H9 (cell line): ENCODE measurements at regions not wholly inside any gene's neighbourhood (a gene's known extent, or its start where the extent isn't known, plus 50 kb on each side); places are given as distances from the start of the nearest gene placed in this dataset.

Experiments used
- DNase-seq: peaks from one replicate; pipeline ENCODE4 v3.0.0-alpha.2; 2017
- H2AFZ ChIP-seq: one replicate; pipeline ENCODE4 v1.6.1; 2013; ENCODE audit warnings: mild to moderate bottlenecking, low read length, control low read depth, moderate library complexity
- H2AK5ac ChIP-seq: 2 replicates; pipeline ENCODE4 v1.6.1; 2013; ENCODE audit warnings: low read length, control low read depth, mixed read lengths; ENCODE audit not compliant: insufficient read length
- H2BK120ac ChIP-seq: one replicate; pipeline ENCODE4 v1.6.1; 2013; ENCODE audit warnings: low read depth, mild to moderate bottlenecking, low read length, control low read depth, inconsistent platforms; ENCODE audit not compliant: poor library complexity, severe bottlenecking
- H2BK12ac ChIP-seq: 2 replicates; pipeline ENCODE4 v1.6.1; 2013; ENCODE audit warnings: low read length, control low read depth, mixed read lengths, low read depth; ENCODE audit not compliant: insufficient read length
- H2BK15ac ChIP-seq: 2 replicates; pipeline ENCODE4 v1.6.1; 2013; ENCODE audit warnings: low read depth, low read length, control low read depth
- H2BK20ac ChIP-seq: one replicate; pipeline ENCODE4 v1.6.1; 2013; ENCODE audit warnings: low read depth, mild to moderate bottlenecking, low read length, control low read depth, inconsistent platforms; ENCODE audit not compliant: poor library complexity, severe bottlenecking
- H2BK5ac ChIP-seq: 2 replicates; pipeline ENCODE4 v1.6.1; 2013; ENCODE audit warnings: low read length, control low read depth, mixed read lengths; ENCODE audit not compliant: insufficient read length
- H3K14ac ChIP-seq: 2 replicates; pipeline ENCODE4 v1.6.1; 2013; ENCODE audit warnings: low read length, control low read depth; ENCODE audit not compliant: insufficient read depth
- H3K18ac ChIP-seq: 2 replicates; pipeline ENCODE4 v1.6.1; 2013; ENCODE audit warnings: low read depth, mild to moderate bottlenecking, mixed read lengths, low read length, control low read depth; ENCODE audit not compliant: insufficient read length
- H3K23ac ChIP-seq: 2 replicates; pipeline ENCODE4 v1.6.1; 2013; ENCODE audit warnings: low read length, control low read depth, mixed read lengths, low read depth; ENCODE audit not compliant: insufficient read length
- H3K23me2 ChIP-seq: 2 replicates; pipeline ENCODE4 v1.6.1; 2013; ENCODE audit warnings: low read depth, mild to moderate bottlenecking, mixed read lengths, low read length, control low read depth; ENCODE audit not compliant: insufficient read length, poor library complexity, severe bottlenecking
- H3K27ac ChIP-seq: 2 replicates; pipeline ENCODE4 v1.5.1; 2013; ENCODE audit warnings: low read length, control low read depth, mixed read lengths, low read depth; ENCODE audit not compliant: insufficient read length
- H3K27me3 ChIP-seq: 2 replicates; pipeline ENCODE4 v1.6.1; 2013; ENCODE audit warnings: low read length, control low read depth, inconsistent platforms; ENCODE audit not compliant: insufficient read depth
- H3K4ac ChIP-seq: 2 replicates; pipeline ENCODE4 v1.6.1; 2013; ENCODE audit warnings: low read depth, mild to moderate bottlenecking, control low read depth, inconsistent platforms, low read length, moderate library complexity
- H3K4me1 ChIP-seq: 2 replicates; pipeline ENCODE4 v1.6.1; 2013; ENCODE audit warnings: low read length, control low read depth, inconsistent platforms; ENCODE audit not compliant: insufficient read depth
- H3K4me2 ChIP-seq: 2 replicates; pipeline ENCODE4 v1.6.1; 2013; ENCODE audit warnings: low read length, control low read depth, mixed read lengths; ENCODE audit not compliant: insufficient read length, insufficient read depth
- H3K56ac ChIP-seq: 2 replicates; pipeline ENCODE4 v1.6.1; 2013; ENCODE audit warnings: low read depth, mild to moderate bottlenecking, mixed read lengths, low read length, control low read depth; ENCODE audit not compliant: insufficient read length
- H3K79me1 ChIP-seq: 2 replicates; pipeline ENCODE4 v1.6.1; 2013; ENCODE audit warnings: low read depth, mild to moderate bottlenecking, moderate library complexity, low read length, control low read depth, inconsistent platforms; ENCODE audit not compliant: insufficient read depth, poor library complexity, severe bottlenecking
- H3K79me2 ChIP-seq: 2 replicates; pipeline ENCODE4 v1.6.1; 2013; ENCODE audit warnings: low read length, control low read depth, inconsistent platforms; ENCODE audit not compliant: insufficient read depth
- H3K9ac ChIP-seq: 2 replicates; pipeline ENCODE4 v1.6.1; 2013; ENCODE audit warnings: low read length, control low read depth, mixed read lengths; ENCODE audit not compliant: insufficient read length; ENCODE audit errors: extremely low read depth
- H3K9me3 ChIP-seq: one replicate; pipeline ENCODE4 v1.6.1; 2013; ENCODE audit warnings: low read depth, low read length, inconsistent platforms; ENCODE audit not compliant: control insufficient read depth
- H3T11ph ChIP-seq: one replicate; pipeline ENCODE4 v1.6.1; 2013; ENCODE audit warnings: mild to moderate bottlenecking, low read length, control low read depth, inconsistent platforms
- H4K20me1 ChIP-seq: one replicate; pipeline ENCODE4 v1.6.1; 2013; ENCODE audit not compliant: control insufficient read depth, insufficient read length, insufficient read depth
- H4K5ac ChIP-seq: 2 replicates; pipeline ENCODE4 v1.6.1; 2013; ENCODE audit warnings: low read depth, mild to moderate bottlenecking, mixed read lengths, low read length, control low read depth; ENCODE audit not compliant: insufficient read length
- H4K8ac ChIP-seq: replicated peaks from 2 replicates; pipeline ENCODE4 v1.6.1; 2013; ENCODE audit warnings: low read length, control low read depth, mixed read lengths, low read depth; ENCODE audit not compliant: insufficient read length
- H4K91ac ChIP-seq: 2 replicates; pipeline ENCODE4 v1.6.1; 2013; ENCODE audit warnings: low read depth, mild to moderate bottlenecking, moderate library complexity, mixed read lengths, low read length, control low read depth; ENCODE audit not compliant: insufficient read length
- H3K27ac Mint-ChIP-seq, 3 experiments: 2 replicates in 2 of 3; 3 replicates in 1 of 3; pipeline ENCODE4 v1.8.0; 2020 to 2021; ENCODE audit warnings: mixed read lengths in 3 of 3, mild to moderate bottlenecking in 1 of 3, moderate library complexity in 1 of 3
- H3K27me3 Mint-ChIP-seq: 2 replicates; pipeline ENCODE4 v1.8.0; 2021; ENCODE audit warnings: low read depth, mild to moderate bottlenecking, moderate library complexity, mixed read lengths
- H3K36me3 Mint-ChIP-seq, 3 experiments: 2 replicates in 2 of 3; 3 replicates in 1 of 3; pipeline ENCODE4 v1.8.0; 2020 to 2021; ENCODE audit warnings: low read depth in 3 of 3, mixed read lengths in 3 of 3; ENCODE audit not compliant: insufficient read depth in 1 of 3
- H3K4me1 Mint-ChIP-seq, 2 experiments: 2 replicates each; pipeline ENCODE4 v1.8.0; 2020; ENCODE audit warnings: mixed read lengths in 2 of 2
- H3K4me3 Mint-ChIP-seq, 2 experiments: 2 replicates in 1 of 2; 3 replicates in 1 of 2; pipeline ENCODE4 v1.8.0; 2020 to 2021; ENCODE audit warnings: mild to moderate bottlenecking in 2 of 2, mixed read lengths in 2 of 2, moderate library complexity in 1 of 2
- H3K9me3 Mint-ChIP-seq, 2 experiments: 2 replicates in 1 of 2; 3 replicates in 1 of 2; pipeline ENCODE4 v1.8.0; 2020; ENCODE audit warnings: mild to moderate bottlenecking in 2 of 2, mixed read lengths in 2 of 2, moderate library complexity in 1 of 2
- WGBS: extraction: QIAGEN DNeasy Blood & Tissue Kit; methylation state at CpG from one replicate; pipeline ENCODE4 v1.1.7; 2013; ENCODE audit warnings: missing lambda C conversion rate, low lambda C conversion rate, mixed read lengths; ENCODE audit not compliant: insufficient read length; ENCODE audit errors: extremely low coverage; 5-methylcytosine and 5-hydroxymethylcytosine counted together
- TF ChIP-seq, protein P1 (sequence below): fragments of 200-600 bp; sonication (generic); conservative IDR thresholded peaks from 3 replicates; pipeline ENCODE4 v1.8.0; 2021; ENCODE audit warnings: antibody characterized with exemption, mild to moderate bottlenecking

DNA sequence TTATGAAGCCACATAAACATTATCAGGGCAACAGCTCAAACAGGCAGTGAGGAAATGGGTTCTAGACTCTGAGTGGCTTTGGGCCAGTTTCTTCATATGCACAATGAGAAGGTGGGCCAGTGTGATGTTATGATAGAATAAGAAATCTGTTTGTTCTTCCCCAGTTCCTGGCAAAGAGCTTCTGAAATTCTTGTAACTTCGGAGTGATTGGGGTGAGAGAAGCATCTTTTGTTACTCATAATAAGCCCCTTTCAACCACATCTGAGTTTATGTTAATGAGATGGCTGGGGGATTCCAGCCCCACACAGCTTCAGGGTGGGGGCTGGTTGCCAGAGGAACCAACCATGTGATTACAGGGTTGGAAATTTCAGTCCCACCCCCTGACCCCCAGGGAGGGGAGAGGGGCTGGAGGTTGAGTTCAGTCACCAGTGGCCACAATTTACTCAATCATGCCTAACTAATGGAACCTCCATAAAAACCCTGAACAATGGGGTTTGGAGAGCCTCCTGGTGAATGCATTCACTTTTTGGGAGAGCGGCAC lies 57.0 kb upstream of the FRMD4B start:
- Mint-ChIP-seq H3K4me1 (peaks cover 13 to 26% of the 10 kb centered on the region in 2 experiments), H3K27ac (peak overlapping the region in 1 of 3 experiments; percentile 30; a peak in 1 of 7 replicates), H3K36me3 (peaks cover 0 to 13% (median 0%) of the 10 kb centered on the region in 3 experiments; a peak in 3 of 7 replicates), H3K27me3 (no peaks in the 10 kb centered on the region), H3K9me3 (peaks cover 5 to 8% of the 10 kb centered on the region in 2 experiments; a peak in 4 of 5 replicates), H3K4me3 (no peak overlapping the region)
- no peak overlapping the region for H4K91ac ChIP-seq
- no peak for DNase-seq
- no peak overlapping the region for H3T11ph ChIP-seq
- no peaks in the 10 kb centered on the region for H3K27me3 ChIP-seq
- no peak overlapping the region for H2BK12ac ChIP-seq
- H2AFZ ChIP-seq = no peak overlapping the region
- TF ChIP-seq, protein P1, sequence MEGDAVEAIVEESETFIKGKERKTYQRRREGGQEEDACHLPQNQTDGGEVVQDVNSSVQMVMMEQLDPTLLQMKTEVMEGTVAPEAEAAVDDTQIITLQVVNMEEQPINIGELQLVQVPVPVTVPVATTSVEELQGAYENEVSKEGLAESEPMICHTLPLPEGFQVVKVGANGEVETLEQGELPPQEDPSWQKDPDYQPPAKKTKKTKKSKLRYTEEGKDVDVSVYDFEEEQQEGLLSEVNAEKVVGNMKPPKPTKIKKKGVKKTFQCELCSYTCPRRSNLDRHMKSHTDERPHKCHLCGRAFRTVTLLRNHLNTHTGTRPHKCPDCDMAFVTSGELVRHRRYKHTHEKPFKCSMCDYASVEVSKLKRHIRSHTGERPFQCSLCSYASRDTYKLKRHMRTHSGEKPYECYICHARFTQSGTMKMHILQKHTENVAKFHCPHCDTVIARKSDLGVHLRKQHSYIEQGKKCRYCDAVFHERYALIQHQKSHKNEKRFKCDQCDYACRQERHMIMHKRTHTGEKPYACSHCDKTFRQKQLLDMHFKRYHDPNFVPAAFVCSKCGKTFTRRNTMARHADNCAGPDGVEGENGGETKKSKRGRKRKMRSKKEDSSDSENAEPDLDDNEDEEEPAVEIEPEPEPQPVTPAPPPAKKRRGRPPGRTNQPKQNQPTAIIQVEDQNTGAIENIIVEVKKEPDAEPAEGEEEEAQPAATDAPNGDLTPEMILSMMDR = no peak
- no peaks in the 10 kb centered on the region for H3K79me1 ChIP-seq
- no peak overlapping the region for H2AK5ac ChIP-seq
- H3K9me3 ChIP-seq = peaks cover 4% of the 10 kb centered on the region
- H3K9ac ChIP-seq = no peak overlapping the region
- H3K18ac ChIP-seq = no peak overlapping the region
- no peak overlapping the region for H3K14ac ChIP-seq
- H3K27ac ChIP-seq = no peak overlapping the region
- no CpG with 5 or more reads among the region's 2 CpGs for WGBS
- H2BK5ac ChIP-seq = no peak overlapping the region
- no peak overlapping the region for H2BK120ac ChIP-seq
- no peaks in the 10 kb centered on the region for H3K23me2 ChIP-seq
- H3K4me2 ChIP-seq = no peak overlapping the region
- no peak overlapping the region for H4K8ac ChIP-seq
- H3K4me1 ChIP-seq = no peaks in the 10 kb centered on the region; the same call in 1 of the 2 replicates
- no peak overlapping the region for H3K23ac ChIP-seq
- H2BK15ac ChIP-seq = no peak overlapping the region
- H4K20me1 ChIP-seq = no peaks in the 10 kb centered on the region
- H2BK20ac ChIP-seq = no peak overlapping the region
- H4K5ac ChIP-seq = no peak overlapping the region
- H3K79me2 ChIP-seq = no peaks in the 10 kb centered on the region
- no peak overlapping the region for H3K56ac ChIP-seq
- no peak overlapping the region for H3K4ac ChIP-seq
